ENCODE measurements at regions not wholly inside any gene's neighbourhood (a gene's known extent, or its start where the extent isn't known, plus 50 kb on each side); places are given as distances from the start of the nearest gene placed in this dataset.

- DNase-seq, result no peak
These were observed 233.3 kb downstream of the CTTN start for GRCh38 chr11:70631624-70632047.

GRCh38 chr11:70633610-70634009 lies 235.3 kb downstream of the CTTN start:
- DNase-seq, result no peak

GRCh38 chr11:70636659-70637058 lies 238.3 kb downstream of the CTTN start:
- no peak for DNase-seq

GRCh38 chr11:70637186-70637800 lies 239.0 kb downstream of the CTTN start:
- DNase-seq, result no peak

GRCh38 chr11:70637949-70638583 lies 239.7 kb downstream of the CTTN start:
- DNase-seq, result no peak

- DNase-seq, result no peak
These were observed 242.1 kb downstream of the CTTN start for GRCh38 chr11:70640408-70640807.

GRCh38 chr11:70641369-70641768 lies 243.0 kb downstream of the CTTN start:
- peak; percentile 86 for DNase-seq

GRCh38 chr11:70642266-70642665 lies 243.9 kb downstream of the CTTN start:
- DNase-seq, result no peak

GRCh38 chr11:70643642-70644041 lies 245.3 kb downstream of the CTTN start:
- no peak for DNase-seq

- DNase-seq, result no peak
These were observed 246.2 kb downstream of the CTTN start for GRCh38 chr11:70644343-70645060.

- DNase-seq, result no peak
These were observed 247.2 kb downstream of the CTTN start for GRCh38 chr11:70645537-70645936.

- DNase-seq, result no peak
These were observed 248.1 kb downstream of the CTTN start for GRCh38 chr11:70646272-70647049.

GRCh38 chr11:70647188-70648166 lies 249.1 kb downstream of the CTTN start:
- DNase-seq, result no peak

- DNase-seq, result no peak
These were observed 252.0 kb downstream of the CTTN start for GRCh38 chr11:70650075-70650909.

- no peak for DNase-seq
These were observed 252.7 kb downstream of the CTTN start for GRCh38 chr11:70651031-70651430.

GRCh38 chr11:70654016-70654415 lies 255.7 kb downstream of the CTTN start:
- peak; percentile 55 for DNase-seq

- no peak for DNase-seq
These were observed 257.5 kb downstream of the CTTN start for GRCh38 chr11:70655816-70656215.

- no peak for DNase-seq
These were observed 257.9 kb downstream of the CTTN start for GRCh38 chr11:70656252-70656651.

GRCh38 chr11:70660059-70660888 lies 261.9 kb downstream of the CTTN start:
- DNase-seq, result no peak

GRCh38 chr11:70660889-70661197 lies 262.5 kb downstream of the CTTN start:
- no peak for DNase-seq
